Liver (tissue), 8 donors: ENCODE measurements at regions not wholly inside any gene's neighbourhood (a gene's known extent, or its start where the extent isn't known, plus 50 kb on each side); places are given as distances from the start of the nearest gene placed in this dataset.

Source experiments
- DNase-seq: peaks from one replicate; pipeline ENCODE4 v3.0.0-alpha.2; 2017; ENCODE audit warnings: low spot score
- H3K27ac ChIP-seq, 2 donors: one replicate each; pipeline ENCODE4 v1.7.0; 2013; ENCODE audit warnings: inconsistent platforms in 2 of 2, low read length in 2 of 2, control low read depth in 1 of 2, low read depth in 1 of 2, mild to moderate bottlenecking in 1 of 2
- H3K27me3 ChIP-seq, 4 donors: one replicate each; pipeline versions ENCODE4 v1.6.1 to v1.7.0; 2013; ENCODE audit warnings: low read length in 3 of 4, inconsistent platforms in 1 of 4, mild to moderate bottlenecking in 1 of 4, moderate library complexity in 1 of 4; ENCODE audit not compliant: control insufficient read depth in 4 of 4, insufficient read depth in 4 of 4
- H3K36me3 ChIP-seq, 4 donors: one replicate each; pipeline versions ENCODE4 v1.6.1 to v1.7.0; 2013; ENCODE audit warnings: low read length in 3 of 4, mild to moderate bottlenecking in 3 of 4, low read depth in 1 of 4, moderate library complexity in 1 of 4; ENCODE audit not compliant: control insufficient read depth in 4 of 4, insufficient read depth in 3 of 4
- H3K4me1 ChIP-seq, 4 donors: one replicate each; pipeline versions ENCODE4 v1.6.1 to v1.7.0; 2013; ENCODE audit warnings: low read length in 3 of 4, mild to moderate bottlenecking in 3 of 4, moderate library complexity in 1 of 4; ENCODE audit not compliant: control insufficient read depth in 4 of 4, insufficient read depth in 4 of 4
- H3K4me3 ChIP-seq, 3 donors: one replicate each; pipeline versions ENCODE4 v1.6.1 to v1.7.0; 2013; ENCODE audit warnings: low read length in 3 of 3, control low read depth in 1 of 3, low read depth in 1 of 3, mild to moderate bottlenecking in 1 of 3
- H3K9ac ChIP-seq, 2 donors: one replicate each; pipeline ENCODE4 v1.7.0; 2013; ENCODE audit warnings: low read length in 2 of 2, mild to moderate bottlenecking in 2 of 2, moderate library complexity in 2 of 2, control low read depth in 1 of 2, low read depth in 1 of 2
- H3K9me3 ChIP-seq, 4 donors: one replicate each; pipeline versions ENCODE4 v1.6.1 to v1.7.0; 2013; ENCODE audit warnings: low read length in 3 of 4; ENCODE audit not compliant: control insufficient read depth in 4 of 4
- CTCF ChIP-seq: fragments of 150-350 bp; IDR thresholded peaks from 2 replicates; pipeline ENCODE4 v1.5.1; 2017; ENCODE audit warnings: improper control_type of control experiment, low read depth, low read length; ENCODE audit not compliant: missing input control
- EGR1 ChIP-seq, 2 donors: IDR thresholded peaks; 2 replicates each; pipeline ENCODE4 v1.6.1; 2016 to 2018; ENCODE audit warnings: antibody characterized with exemption in 2 of 2, low read depth in 2 of 2
- FOXA1 ChIP-seq: IDR thresholded peaks from 2 replicates; pipeline ENCODE4 v1.6.1; 2016; ENCODE audit warnings: antibody characterized with exemption
- FOXA2 ChIP-seq: IDR thresholded peaks from 2 replicates; pipeline ENCODE4 v1.6.1; 2016; ENCODE audit warnings: antibody characterized with exemption
- GABPA ChIP-seq, 2 donors: IDR thresholded peaks in 1 of 2; conservative IDR thresholded peaks in 1 of 2; 2 replicates each; pipeline ENCODE4 v1.6.1; 2016; ENCODE audit warnings: antibody characterized with exemption in 2 of 2, mild to moderate bottlenecking in 1 of 2, moderate library complexity in 1 of 2
- HNF4A ChIP-seq, 2 donors: conservative IDR thresholded peaks; 2 replicates each; pipeline ENCODE4 v1.6.1; 2016; ENCODE audit warnings: antibody characterized with exemption in 2 of 2, mild to moderate bottlenecking in 2 of 2
- HNF4G ChIP-seq: IDR thresholded peaks from 2 replicates; pipeline ENCODE4 v1.6.1; 2016; ENCODE audit warnings: antibody characterized with exemption
- JUND ChIP-seq, 2 donors: IDR thresholded peaks; 2 replicates each; pipeline ENCODE4 v1.6.1; 2016; ENCODE audit warnings: antibody characterized with exemption in 2 of 2
- MAX ChIP-seq: IDR thresholded peaks from 2 replicates; pipeline ENCODE4 v1.6.1; 2016; ENCODE audit warnings: antibody characterized with exemption
- NR2F2 ChIP-seq: IDR thresholded peaks from 2 replicates; pipeline ENCODE4 v1.6.1; 2016; ENCODE audit warnings: antibody characterized with exemption
- RAD21 ChIP-seq, 2 donors: IDR thresholded peaks; 2 replicates each; pipeline ENCODE4 v1.6.1; 2016; ENCODE audit warnings: antibody characterized with exemption in 2 of 2, mild to moderate bottlenecking in 2 of 2
- RXRA ChIP-seq, 2 donors: IDR thresholded peaks; 2 replicates each; pipeline ENCODE4 v1.6.1; 2017 to 2018; ENCODE audit warnings: antibody characterized with exemption in 2 of 2, mild to moderate bottlenecking in 1 of 2
- SP1 ChIP-seq: IDR thresholded peaks from 2 replicates; pipeline ENCODE4 v1.6.1; 2018; ENCODE audit warnings: antibody characterized with exemption, mild to moderate bottlenecking
- TAF1 ChIP-seq: conservative IDR thresholded peaks from 2 replicates; pipeline ENCODE4 v1.6.1; 2016; ENCODE audit warnings: antibody characterized with exemption, mild to moderate bottlenecking
- YY1 ChIP-seq: IDR thresholded peaks from 2 replicates; pipeline ENCODE4 v1.6.1; 2016; ENCODE audit warnings: antibody characterized with exemption, mild to moderate bottlenecking
- WGBS: extraction: QIAGEN DNeasy Blood & Tissue Kit; methylation state at CpG from one replicate; pipeline ENCODE4 v1.1.7; 2013; 5-methylcytosine and 5-hydroxymethylcytosine counted together
- TF ChIP-seq, protein P1 (sequence below): IDR thresholded peaks from 2 replicates; pipeline ENCODE4 v1.6.1; 2016; ENCODE audit warnings: antibody characterized with exemption
- TF ChIP-seq, protein P2 (sequence below): IDR thresholded peaks from 2 replicates; pipeline ENCODE4 v1.6.1; 2016; ENCODE audit warnings: antibody characterized with exemption
- donor health status: healthy.
- donor health status: healthy.
- donor health status: healthy.
- donor health status: healthy.
- donor health status: healthy.

GRCh38 chr9:95764533-95765319 is 110.8 kb upstream of the ERCC6L2 start:
- H3K4me1 ChIP-seq: no peaks in the 10 kb centered on the region
- H3K9me3 ChIP-seq: no peaks in the 10 kb centered on the region
- H3K27me3 ChIP-seq: no peaks in the 10 kb centered on the region
- H3K4me3 ChIP-seq: no peak overlapping the region
- H3K9ac ChIP-seq: no peak overlapping the region
- no peak for TF ChIP-seq RXRA (IDR thresholded peaks at IDR 0.05)
- no peak for TF ChIP-seq CTCF
- no peak for TF ChIP-seq RAD21 (IDR thresholded peaks at IDR 0.05)
- no peak for TF ChIP-seq MAX
- TF ChIP-seq YY1: no peak
- TF ChIP-seq, protein P1, sequence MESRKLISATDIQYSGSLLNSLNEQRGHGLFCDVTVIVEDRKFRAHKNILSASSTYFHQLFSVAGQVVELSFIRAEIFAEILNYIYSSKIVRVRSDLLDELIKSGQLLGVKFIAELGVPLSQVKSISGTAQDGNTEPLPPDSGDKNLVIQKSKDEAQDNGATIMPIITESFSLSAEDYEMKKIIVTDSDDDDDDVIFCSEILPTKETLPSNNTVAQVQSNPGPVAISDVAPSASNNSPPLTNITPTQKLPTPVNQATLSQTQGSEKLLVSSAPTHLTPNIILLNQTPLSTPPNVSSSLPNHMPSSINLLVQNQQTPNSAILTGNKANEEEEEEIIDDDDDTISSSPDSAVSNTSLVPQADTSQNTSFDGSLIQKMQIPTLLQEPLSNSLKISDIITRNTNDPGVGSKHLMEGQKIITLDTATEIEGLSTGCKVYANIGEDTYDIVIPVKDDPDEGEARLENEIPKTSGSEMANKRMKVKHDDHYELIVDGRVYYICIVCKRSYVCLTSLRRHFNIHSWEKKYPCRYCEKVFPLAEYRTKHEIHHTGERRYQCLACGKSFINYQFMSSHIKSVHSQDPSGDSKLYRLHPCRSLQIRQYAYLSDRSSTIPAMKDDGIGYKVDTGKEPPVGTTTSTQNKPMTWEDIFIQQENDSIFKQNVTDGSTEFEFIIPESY: no peak
- DNase-seq: no peak
- WGBS: 70% methylated on average over 19 of the region's 19 CpGs
- no peak overlapping the region for H3K27ac ChIP-seq
- H3K36me3 ChIP-seq: no peaks in the 10 kb centered on the region

GRCh38 chr9:95763983-95764382 is 111.5 kb upstream of the ERCC6L2 start:
- TF ChIP-seq EGR1 (IDR thresholded peaks at IDR 0.05; ENCODE audit: low read depth in 2 of 2) (no peak), HNF4A (conservative IDR thresholded peaks at IDR 0.05) (no peak), RXRA (IDR thresholded peaks at IDR 0.05) (no peak)
- TF ChIP-seq, protein P2, sequence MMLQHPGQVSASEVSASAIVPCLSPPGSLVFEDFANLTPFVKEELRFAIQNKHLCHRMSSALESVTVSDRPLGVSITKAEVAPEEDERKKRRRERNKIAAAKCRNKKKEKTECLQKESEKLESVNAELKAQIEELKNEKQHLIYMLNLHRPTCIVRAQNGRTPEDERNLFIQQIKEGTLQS: no peak
- no peak overlapping the region for H3K9ac ChIP-seq
- no peaks in the 10 kb centered on the region for H3K27me3 ChIP-seq
- WGBS: 80% methylated on average over 2 of the region's 2 CpGs
- DNase-seq: no peak
- no peak overlapping the region for H3K27ac ChIP-seq
- H3K4me1 ChIP-seq: no peaks in the 10 kb centered on the region
- H3K4me3 ChIP-seq: no peak overlapping the region
- H3K9me3 ChIP-seq: no peaks in the 10 kb centered on the region
- no peaks in the 10 kb centered on the region for H3K36me3 ChIP-seq

DNA sequence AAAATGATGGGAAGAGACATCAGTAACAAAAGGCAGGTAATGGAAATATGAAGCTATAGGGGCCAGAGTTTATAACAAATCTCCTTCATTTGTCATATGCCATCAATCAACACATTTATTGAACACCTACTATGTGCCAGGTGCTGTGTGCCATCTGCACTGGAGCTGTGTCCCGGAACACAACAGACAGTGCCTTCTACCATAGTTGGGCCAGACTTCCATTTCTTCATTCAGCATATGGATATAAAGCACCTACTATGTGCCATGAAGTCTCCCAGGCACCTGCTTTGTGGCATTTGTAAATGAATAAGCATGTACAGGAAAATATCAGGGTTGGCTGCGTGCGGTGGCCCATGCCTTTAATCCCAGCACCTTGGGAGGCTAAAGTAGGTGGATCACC is 112.5 kb upstream of the ERCC6L2 start:
- no peak for TF ChIP-seq FOXA2
- no peak for TF ChIP-seq RXRA (IDR thresholded peaks at IDR 0.05)
- no peak for TF ChIP-seq TAF1
- TF ChIP-seq MAX: no peak
- TF ChIP-seq SP1: no peak
- no peak for TF ChIP-seq JUND (IDR thresholded peaks at IDR 0.05)
- no peak for TF ChIP-seq EGR1 (IDR thresholded peaks at IDR 0.05; ENCODE audit: low read depth in 2 of 2)
- TF ChIP-seq HNF4G: no peak
- no peak for TF ChIP-seq NR2F2
- no peak for TF ChIP-seq YY1
- TF ChIP-seq, protein P2: no peak
- TF ChIP-seq, protein P1: no peak
- TF ChIP-seq GABPA (IDR thresholded peaks at IDR 0.05 in 1 of 2, conservative IDR thresholded peaks at IDR 0.05 in 1 of 2): no peak
- TF ChIP-seq CTCF: no peak
- no peak for TF ChIP-seq FOXA1
- no peaks in the 10 kb centered on the region for H3K27me3 ChIP-seq
- no peaks in the 10 kb centered on the region for H3K36me3 ChIP-seq
- DNase-seq: no peak
- WGBS: 98% methylated on average over 3 of the region's 3 CpGs
- H3K4me1 ChIP-seq: no peaks in the 10 kb centered on the region
- H3K9ac ChIP-seq: no peak overlapping the region
- no peak overlapping the region for H3K4me3 ChIP-seq
- H3K9me3 ChIP-seq: no peaks in the 10 kb centered on the region
- no peak overlapping the region for H3K27ac ChIP-seq
